SK-N-MC (cell line): ENCODE measurements at regions not wholly inside any gene's neighbourhood (a gene's known extent, or its start where the extent isn't known, plus 50 kb on each side); places are given as distances from the start of the nearest gene placed in this dataset.

Experiments
- EZH2 ChIP-seq: fragments of 200-600 bp; sonication (generic); IDR thresholded peaks from one replicate; pipeline ENCODE4 v1.6.1; 2017; ENCODE audit warnings: antibody characterized with exemption
- FOXP2 ChIP-seq: optimal IDR thresholded peaks from 2 replicates; pipeline ENCODE3; 2011; ENCODE audit warnings: mild to moderate bottlenecking, moderate library complexity; ENCODE audit not compliant: insufficient read depth; ENCODE audit errors: extremely low read length, control extremely low read depth
- POLR2AphosphoS5 ChIP-seq: IDR thresholded peaks from 2 replicates; pipeline ENCODE4 v1.6.1; 2012; ENCODE audit warnings: mild to moderate bottlenecking, low read depth, low read length, borderline replicate concordance

- TF ChIP-seq EZH2 (no peak), POLR2AphosphoS5 (no peak), FOXP2 (no peak)
These were observed 1954.8 kb downstream of the ARAP2 start for GRCh38 chr4:34289489-34289888.
